HepG2 (cell line): ENCODE measurements at regions not wholly inside any gene's neighbourhood (a gene's known extent, or its start where the extent isn't known, plus 50 kb on each side); places are given as distances from the start of the nearest gene placed in this dataset.

Source experiments
- ATAC-seq: fragments of 200-7000 bp; cut with Tn5 transposase; 3 replicates; pipeline ENCODE4 v1.9.1; 2020; ENCODE audit warnings: mild to moderate bottlenecking, moderate library complexity
- BruUV-seq: library from RNA; stranded (reverse); fragments of 400-500 nt; replicated peaks from 2 replicates; lab custom pipeline; 2021; lab: Mats Ljungman, UMichigan
- CTCF ChIA-PET: fragments of 300-600 bp; formaldehyde crosslinking; extraction: SDS; loops from one replicate; lab custom pipeline; 2021; ENCODE audit warnings: low total read pairs, inconsistent platforms, low intra/inter-chr PET ratio; lab: Yijun Ruan, JAX
- POLR2A ChIA-PET: fragments of 350-600 bp; sonication (Branson Sonifier 250); formaldehyde crosslinking; loops from one replicate; lab custom pipeline; 2020; ENCODE audit warnings: antibody characterized with exemption, inconsistent platforms; lab: Yijun Ruan, JAX
- DNase-seq: peaks from one replicate; pipeline ENCODE4 v3.0.0-alpha.2; 2015; ENCODE audit warnings: low spot score
- FAIRE-seq: peaks from 3 replicates; lab custom pipeline; 2011; peaks lifted over from hg19 to GRCh38; lab: Jason Lieb, UNC
- H2AFZ ChIP-seq: one replicate; pipeline ENCODE4 v1.6.1; 2011; ENCODE audit warnings: low read length, inconsistent platforms
- H3K27ac ChIP-seq: fragments of 300-600 bp; 3 replicates; pipeline ENCODE4 v1.8.0; 2011; ENCODE audit warnings: mixed run types, mild to moderate bottlenecking, mixed read lengths, low read length, inconsistent platforms; ENCODE audit not compliant: insufficient read depth; ENCODE audit errors: extremely low read length
- H3K27me3 ChIP-seq, 2 experiments: fragments of 200-600 bp in 1 of 2; 2 replicates in 1 of 2; 3 replicates in 1 of 2; pipeline versions ENCODE4 v1.6.0 to v1.8.0; 2011; ENCODE audit warnings: low read length in 2 of 2, mild to moderate bottlenecking in 2 of 2, moderate library complexity in 2 of 2, inconsistent platforms in 1 of 2; ENCODE audit not compliant: insufficient read depth in 2 of 2, control insufficient read depth in 1 of 2
- H3K36me3 ChIP-seq, 2 experiments: fragments of 200-600 bp in 1 of 2; replicated peaks in 1 of 2; 2 replicates in 1 of 2; 3 replicates in 1 of 2; pipeline versions ENCODE4 v1.5.1 to v1.8.0; 2011; ENCODE audit warnings: low read length in 2 of 2, inconsistent platforms in 1 of 2; ENCODE audit not compliant: insufficient read depth in 2 of 2, control insufficient read depth in 1 of 2
- H3K4me1 ChIP-seq: 2 replicates; pipeline ENCODE4 v1.5.1; 2012; ENCODE audit warnings: low read length, inconsistent platforms; ENCODE audit not compliant: insufficient read depth
- H3K4me2 ChIP-seq: 2 replicates; pipeline ENCODE4 v1.6.0; 2011; ENCODE audit warnings: low read depth, low read length, inconsistent platforms
- H3K4me3 ChIP-seq, 3 experiments: fragments of 200-600 bp in 1 of 3; sonication (generic), shearing (Covaris generic) in 1 of 3; replicated peaks in 1 of 3; 2 replicates each; pipeline ENCODE4 v1.5.1; 2011 to 2016; ENCODE audit warnings: low read length in 3 of 3, inconsistent platforms in 2 of 3, low read depth in 2 of 3, mild to moderate bottlenecking in 2 of 3, control low read depth in 1 of 3, mixed read lengths in 1 of 3; ENCODE audit not compliant: insufficient read depth in 1 of 3
- H3K79me2 ChIP-seq: one replicate; pipeline ENCODE4 v1.6.1; 2011; ENCODE audit warnings: low read length, inconsistent platforms; ENCODE audit not compliant: insufficient read depth
- H3K9ac ChIP-seq: 2 replicates; pipeline ENCODE4 v1.6.0; 2011; ENCODE audit warnings: mild to moderate bottlenecking, low read depth, low read length, inconsistent platforms; ENCODE audit not compliant: insufficient read depth
- H3K9me3 ChIP-seq: 2 replicates; pipeline ENCODE4 v1.5.1; 2012; ENCODE audit warnings: mild to moderate bottlenecking, low read length
- H4K20me1 ChIP-seq: 2 replicates; pipeline ENCODE4 v1.6.0; 2011; ENCODE audit warnings: inconsistent platforms, mild to moderate bottlenecking, low read length, moderate library complexity; ENCODE audit not compliant: insufficient read depth
- GRHL1 ChIP-seq: sonication (generic); formaldehyde crosslinking; conservative IDR thresholded peaks from 2 replicates; pipeline ENCODE4 v1.8.0; 2022; ENCODE audit warnings: missing genetic modification reagents
- HOXA9 ChIP-seq: sonication (generic); formaldehyde crosslinking; IDR thresholded peaks from 2 replicates; pipeline ENCODE4 v1.8.1; 2022; ENCODE audit warnings: missing genetic modification reagents, mild to moderate bottlenecking, moderate library complexity, borderline replicate concordance
- MTF1 ChIP-seq: sonication (generic); formaldehyde crosslinking; IDR thresholded peaks from 2 replicates; pipeline ENCODE4 v1.5.0; 2020; ENCODE audit warnings: missing genetic modification reagents
- STAT5B ChIP-seq: sonication (generic); formaldehyde crosslinking; IDR thresholded peaks from 2 replicates; pipeline ENCODE4 v1.4.0; 2020; ENCODE audit warnings: missing genetic modification reagents
- STAT6 ChIP-seq: sonication (generic); formaldehyde crosslinking; IDR thresholded peaks from 2 replicates; pipeline ENCODE4 v1.4.0; 2020; ENCODE audit warnings: missing genetic modification reagents, mild to moderate bottlenecking, borderline replicate concordance
- ZNF24 ChIP-seq: fragments of 450-650 bp; IDR thresholded peaks from 2 replicates; pipeline ENCODE4 v1.6.1; 2017; ENCODE audit warnings: antibody characterized with exemption, mild to moderate bottlenecking
- WGBS: methylation state at CpG from one replicate; pipeline ENCODE4 v1.1.6; 2017; ENCODE audit warnings: low lambda C conversion rate; 5-methylcytosine and 5-hydroxymethylcytosine counted together
- in situ Hi-C: cut with HindIII; loops from 2 replicates; pipeline ENCODE4 v1.10.0; 2017; ENCODE audit warnings: low pct_unique_long_range_greater_than_20kb; ENCODE audit not compliant: extremely low pct_ligation_motif_present
- intact Hi-C: fragments of 100-400 bp; cut with micrococcal nuclease; formaldehyde crosslinking; loops from one replicate; pipeline ENCODE4 v1.10.0; 2022; ENCODE audit not compliant: unreplicated experiment

GRCh38 chr18:68542846-68543245 is 172.1 kb downstream of the TMX3 start:
- no peaks in the 10 kb centered on the region for H3K79me2 ChIP-seq
- H3K4me1 ChIP-seq = no peaks in the 10 kb centered on the region
- H3K9ac ChIP-seq = no peak overlapping the region
- no peak overlapping the region for H2AFZ ChIP-seq
- H3K4me2 ChIP-seq = no peak overlapping the region
- H3K9me3 ChIP-seq = no peaks in the 10 kb centered on the region
- intact Hi-C loops = no loop called here
- TF ChIP-seq GRHL1 (CRISPR knock-in tag) = no peak
- no peak for TF ChIP-seq STAT6 (CRISPR knock-in tag)
- no peak for TF ChIP-seq MTF1 (CRISPR knock-in tag)
- TF ChIP-seq ZNF24 = no peak
- TF ChIP-seq HOXA9 (CRISPR knock-in tag) = no peak
- TF ChIP-seq STAT5B (CRISPR knock-in tag) = no peak
- TF ChIP-seq, all 625 proteins: peak for 0
- Histone ChIP-seq H3K27me3 (no peaks in the 10 kb centered on the region), H4K20me1 (no peaks in the 10 kb centered on the region), H3K36me3 (no peaks in the 10 kb centered on the region), H3K27ac (no peak overlapping the region), H3K4me3 (no peak overlapping the region)
- 0% methylated on average over 1 of the region's 1 CpG for WGBS
- ATAC-seq = no peak
- in situ Hi-C loops = no loop called here
- POLR2A ChIA-PET = no interaction called here
- CTCF ChIA-PET = no interaction called here
- no peak for DNase-seq
- FAIRE-seq = no peak
- no TSS peak for BruUV-seq
